ENCODE measurements at regions not wholly inside any gene's neighbourhood (a gene's known extent, or its start where the extent isn't known, plus 50 kb on each side); places are given as distances from the start of the nearest gene placed in this dataset.

GRCh38 chr10:131733596-131733995 is 167.2 kb upstream of the PPP2R2D start:
- Histone ChIP-seq H3K4me3 (no peak overlapping the region), H3K36me3 (ENCODE audit: insufficient read depth in 1 of 2, low read depth in 1 of 2) (no peaks in the 10 kb centered on the region), H3K27ac (no peak overlapping the region), H3K9me3 (no peaks in the 10 kb centered on the region), H3K4me1 (no peaks in the 10 kb centered on the region), H3K27me3 (ENCODE audit: insufficient read depth in 3 of 3, low read length in 2 of 3) (no peaks in the 10 kb centered on the region)
- WGBS, 3 donors = 81 to 85% (median 82%) methylated on average over 10 of the region's 10 CpGs
- TF ChIP-seq CTCF (IDR thresholded peaks at IDR 0.05) = no peak
- intact Hi-C loops (cut with DNase I) = no loop called here
- DNase-seq (peak in 1 of 2 donors; percentile 32), ATAC-seq (no peak)

DNA sequence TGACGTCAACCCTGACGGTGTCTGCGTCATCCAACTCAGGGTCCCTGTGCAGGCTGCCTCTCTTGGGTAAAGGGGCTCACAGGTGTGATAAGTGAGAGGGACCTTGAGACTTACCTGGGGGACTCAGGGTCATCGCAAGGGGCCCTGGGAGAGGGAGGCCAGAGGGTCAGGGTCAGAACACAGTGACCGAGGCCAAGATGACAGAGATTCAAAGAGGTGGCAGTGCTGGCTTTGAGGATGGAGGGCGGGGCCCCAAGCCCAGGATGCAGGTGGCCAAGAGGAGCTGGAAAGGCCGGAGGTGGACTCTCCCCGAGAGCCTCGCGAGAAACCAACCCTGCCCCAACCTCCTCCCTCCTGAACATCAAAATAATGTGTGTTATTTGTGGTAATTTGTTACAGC is 165.2 kb upstream of the PPP2R2D start:
- Histone ChIP-seq H3K9me3 (no peaks in the 10 kb centered on the region), H3K4me3 (no peak overlapping the region), H3K4me1 (no peaks in the 10 kb centered on the region), H3K27me3 (ENCODE audit: insufficient read depth in 3 of 3, low read length in 2 of 3) (no peaks in the 10 kb centered on the region), H3K27ac (no peak overlapping the region), H3K36me3 (ENCODE audit: insufficient read depth in 1 of 2, low read depth in 1 of 2) (no peaks in the 10 kb centered on the region)
- DNase-seq = no peak
- intact Hi-C loops (cut with DNase I) = no loop called here
- ATAC-seq = no peak
- WGBS, 3 donors = 74 to 84% (median 84%) methylated on average over 10 of the region's 10 CpGs
- no peak for TF ChIP-seq CTCF (IDR thresholded peaks at IDR 0.05)

GRCh38 chr10:131736321-131736980 is 164.4 kb upstream of the PPP2R2D start:
- no peak for TF ChIP-seq CTCF (IDR thresholded peaks at IDR 0.05)
- H3K36me3 ChIP-seq (ENCODE audit: insufficient read depth in 1 of 2, low read depth in 1 of 2) = no peaks in the 10 kb centered on the region
- WGBS, 3 donors = 88 to 90% (median 90%) methylated on average over 12 of the region's 12 CpGs
- H3K9me3 ChIP-seq = no peaks in the 10 kb centered on the region
- DNase-seq (peak in 1 of 2 donors; percentile 32), ATAC-seq (no peak)
- no peak overlapping the region for H3K27ac ChIP-seq
- no peaks in the 10 kb centered on the region for H3K27me3 ChIP-seq (ENCODE audit: insufficient read depth in 3 of 3, low read length in 2 of 3)
- H3K4me1 ChIP-seq = no peaks in the 10 kb centered on the region
- intact Hi-C loops (cut with DNase I) = no loop called here
- H3K4me3 ChIP-seq = no peak overlapping the region

- intact Hi-C loops (cut with DNase I) = no loop called here
- H3K9me3 ChIP-seq = no peaks in the 10 kb centered on the region
- WGBS, 3 donors = 75 to 79% (median 77%) methylated on average over 18 of the region's 18 CpGs
- TF ChIP-seq CTCF (IDR thresholded peaks at IDR 0.05) = no peak
- H3K4me1 ChIP-seq = no peaks in the 10 kb centered on the region
- H3K27me3 ChIP-seq (ENCODE audit: insufficient read depth in 3 of 3, low read length in 2 of 3) = peaks cover 0 to 5% (median 0%) of the 10 kb centered on the region in 3 donors
- ATAC-seq = no peak
- no peak overlapping the region for H3K4me3 ChIP-seq
- no peaks in the 10 kb centered on the region for H3K36me3 ChIP-seq (ENCODE audit: insufficient read depth in 1 of 2, low read depth in 1 of 2)
- peak in 1 of 2 donors; percentile 25 for DNase-seq
- no peak overlapping the region for H3K27ac ChIP-seq
Observed at GRCh38 chr10:131737543-131738395, 163.0 kb upstream of the PPP2R2D start.
